Left ventricle myocardium inferior (tissue), 1 donor: ENCODE measurements at regions not wholly inside any gene's neighbourhood (a gene's known extent, or its start where the extent isn't known, plus 50 kb on each side); places are given as distances from the start of the nearest gene placed in this dataset.

ENCODE experiments used
- DNase-seq: peaks from one replicate; pipeline ENCODE4 v3.0.0-alpha.2; 2020
- H3K27ac ChIP-seq: fragments of 200-600 bp; replicated peaks from 2 replicates; pipeline ENCODE4 v1.8.0; 2021
- H3K27me3 ChIP-seq: fragments of 200-600 bp; 2 replicates; pipeline ENCODE4 v1.8.0; 2021; ENCODE audit warnings: low read depth
- H3K36me3 ChIP-seq: fragments of 200-600 bp; 2 replicates; pipeline ENCODE4 v1.8.0; 2021
- H3K4me1 ChIP-seq: fragments of 200-600 bp; 2 replicates; pipeline ENCODE4 v1.8.0; 2021
- H3K4me3 ChIP-seq: fragments of 200-600 bp; 2 replicates; pipeline ENCODE4 v1.8.0; 2021; ENCODE audit warnings: mild to moderate bottlenecking, moderate library complexity
- H3K9me3 ChIP-seq: fragments of 200-600 bp; replicated peaks from 2 replicates; pipeline ENCODE4 v1.8.0; 2021
- CTCF ChIP-seq: fragments of 200-600 bp; IDR thresholded peaks from 2 replicates; pipeline ENCODE4 v1.8.0; 2021; ENCODE audit warnings: antibody characterized with exemption, mild to moderate bottlenecking, borderline replicate concordance
- intact Hi-C: fragments of 100-400 bp; cut with micrococcal nuclease; formaldehyde crosslinking; loops from one replicate; pipeline ENCODE4 v1.11.0; 2022
- donor health status: DM: no; HTN: yes; CAD: no; lungs with severe emphysema.

- Histone ChIP-seq H3K27me3 (no peaks in the 10 kb centered on the region), H3K27ac (no peak overlapping the region), H3K4me1 (peaks cover 76% of the 10 kb centered on the region), H3K9me3 (no peaks in the 10 kb centered on the region), H3K4me3 (no peak overlapping the region), H3K36me3 (no peaks in the 10 kb centered on the region)
- intact Hi-C loops = no loop called here
- DNase-seq = no peak
- no peak for TF ChIP-seq CTCF
Measured at GRCh38 chr16:85208181-85208580, 95.9 kb upstream of the CIBAR2 start.

GRCh38 chr16:85208643-85209520 is 96.6 kb upstream of the CIBAR2 start:
- Histone ChIP-seq H3K36me3 (no peaks in the 10 kb centered on the region), H3K27me3 (no peaks in the 10 kb centered on the region), H3K4me1 (peaks cover 76% of the 10 kb centered on the region), H3K27ac (peak overlapping the region; percentile 40), H3K4me3 (no peak overlapping the region), H3K9me3 (no peaks in the 10 kb centered on the region)
- DNase-seq = no peak
- TF ChIP-seq CTCF = no peak
- intact Hi-C loops = no loop called here

- Histone ChIP-seq H3K9me3 (no peaks in the 10 kb centered on the region), H3K27me3 (no peaks in the 10 kb centered on the region), H3K27ac (peak overlapping the region; percentile 40), H3K4me3 (no peak overlapping the region), H3K4me1 (peaks cover 79% of the 10 kb centered on the region), H3K36me3 (no peaks in the 10 kb centered on the region)
- peak; percentile 8 for TF ChIP-seq CTCF
- DNase-seq = peak; percentile 72
- intact Hi-C loops = no loop called here
Measured at GRCh38 chr16:85209526-85210121, 97.4 kb upstream of the CIBAR2 start.

GRCh38 chr16:85210423-85211169 is 98.3 kb upstream of the CIBAR2 start:
- Histone ChIP-seq H3K4me3 (no peak overlapping the region), H3K27ac (no peak overlapping the region), H3K9me3 (no peaks in the 10 kb centered on the region)

More at GRCh38 chr16:85210423-85211169, 98.3 kb upstream of the CIBAR2 start:
- H3K36me3 ChIP-seq = no peaks in the 10 kb centered on the region
- no peak for DNase-seq
- peaks cover 82% of the 10 kb centered on the region for H3K4me1 ChIP-seq
- TF ChIP-seq CTCF = no peak
- no peaks in the 10 kb centered on the region for H3K27me3 ChIP-seq
- intact Hi-C loops = no loop called here
